ENCODE measurements at regions not wholly inside any gene's neighbourhood (a gene's known extent, or its start where the extent isn't known, plus 50 kb on each side); places are given as distances from the start of the nearest gene placed in this dataset.

GRCh38 chr14:106874350-106874749 is 1348.0 kb downstream of the TMEM121 start:
- Mint-ChIP-seq H3K4me3 (no peak overlapping the region), H3K27ac (no peak overlapping the region)
- no peak for TF ChIP-seq CTCF (IDR thresholded peaks at IDR 0.05)

GRCh38 chr14:106875503-106875902 is 1349.1 kb downstream of the TMEM121 start:
- H3K9me3 Mint-ChIP-seq, result peaks cover 95% of the 10 kb centered on the region
- no peaks in the 10 kb centered on the region for H3K36me3 Mint-ChIP-seq (ENCODE audit: low read depth)
- no peak for DNase-seq

More at GRCh38 chr14:106874350-106874749, 1348.0 kb downstream of the TMEM121 start:
- H3K36me3 Mint-ChIP-seq (ENCODE audit: low read depth), result no peaks in the 10 kb centered on the region
- no peaks in the 10 kb centered on the region for H3K4me1 Mint-ChIP-seq
- DNase-seq, result no peak
- H3K27me3 Mint-ChIP-seq (ENCODE audit: low read depth, poor library complexity), result no peaks in the 10 kb centered on the region
- peaks cover 95% of the 10 kb centered on the region for H3K9me3 Mint-ChIP-seq

GRCh38 chr14:106876711-106877110 is 1350.3 kb downstream of the TMEM121 start:
- Mint-ChIP-seq H3K36me3 (ENCODE audit: low read depth) (no peaks in the 10 kb centered on the region), H3K27ac (no peak overlapping the region), H3K4me1 (no peaks in the 10 kb centered on the region), H3K4me3 (no peak overlapping the region), H3K27me3 (ENCODE audit: low read depth, poor library complexity) (no peaks in the 10 kb centered on the region), H3K9me3 (peaks cover 95% of the 10 kb centered on the region)
- no peak for DNase-seq
- TF ChIP-seq CTCF (IDR thresholded peaks at IDR 0.05), result no peak

More at GRCh38 chr14:106875503-106875902, 1349.1 kb downstream of the TMEM121 start:
- Mint-ChIP-seq H3K27ac (no peak overlapping the region), H3K27me3 (ENCODE audit: low read depth, poor library complexity) (no peaks in the 10 kb centered on the region), H3K4me3 (no peak overlapping the region), H3K4me1 (no peaks in the 10 kb centered on the region)
- no peak for TF ChIP-seq CTCF (IDR thresholded peaks at IDR 0.05)

- no peak overlapping the region for H3K4me3 Mint-ChIP-seq
- H3K4me1 Mint-ChIP-seq, result no peaks in the 10 kb centered on the region
- no peak for TF ChIP-seq CTCF (IDR thresholded peaks at IDR 0.05)
- no peak overlapping the region for H3K27ac Mint-ChIP-seq
- no peak for DNase-seq
- peaks cover 95% of the 10 kb centered on the region for H3K9me3 Mint-ChIP-seq
- no peaks in the 10 kb centered on the region for H3K36me3 Mint-ChIP-seq (ENCODE audit: low read depth)
- H3K27me3 Mint-ChIP-seq (ENCODE audit: low read depth, poor library complexity), result no peaks in the 10 kb centered on the region
Observed at GRCh38 chr14:106877517-106877916, 1351.1 kb downstream of the TMEM121 start.

GRCh38 chr14:106879241-106879640 is 1352.9 kb downstream of the TMEM121 start:
- H3K4me1 Mint-ChIP-seq, result no peaks in the 10 kb centered on the region
- no peaks in the 10 kb centered on the region for H3K36me3 Mint-ChIP-seq (ENCODE audit: low read depth)
- no peak for TF ChIP-seq CTCF (IDR thresholded peaks at IDR 0.05)
- H3K27me3 Mint-ChIP-seq (ENCODE audit: low read depth, poor library complexity), result no peaks in the 10 kb centered on the region
- H3K4me3 Mint-ChIP-seq, result no peak overlapping the region
- H3K9me3 Mint-ChIP-seq, result peaks cover 87% of the 10 kb centered on the region
- no peak for DNase-seq
- no peak overlapping the region for H3K27ac Mint-ChIP-seq

- Mint-ChIP-seq H3K4me1 (no peaks in the 10 kb centered on the region), H3K9me3 (peaks cover 50% of the 10 kb centered on the region), H3K27me3 (ENCODE audit: low read depth, poor library complexity) (no peaks in the 10 kb centered on the region), H3K27ac (no peak overlapping the region), H3K36me3 (ENCODE audit: low read depth) (no peaks in the 10 kb centered on the region), H3K4me3 (no peak overlapping the region)
- no peak for TF ChIP-seq CTCF (IDR thresholded peaks at IDR 0.05)
- DNase-seq, result peak; percentile 10
Observed at GRCh38 chr14:106883218-106883692, 1356.9 kb downstream of the TMEM121 start.
